Cardiac septum (tissue), 1 donor: ENCODE measurements at regions not wholly inside any gene's neighbourhood (a gene's known extent, or its start where the extent isn't known, plus 50 kb on each side); places are given as distances from the start of the nearest gene placed in this dataset.

ENCODE experiments used
- DNase-seq: peaks from one replicate; pipeline ENCODE4 v3.0.0-alpha.2; 2020; ENCODE audit warnings: low spot score
- intact Hi-C: fragments of 100-400 bp; cut with DNase I; formaldehyde crosslinking; loops from one replicate; pipeline ENCODE4 v1.14.0; 2022
- donor health status: DM: no; HTN: no; CAD: no.

GRCh38 chr16:54341892-54342776 lies 55.5 kb upstream of the IRX3 start:
- intact Hi-C loops, result no loop called here
- peak; percentile 50 for DNase-seq

GRCh38 chr16:54340531-54340930 lies 53.9 kb upstream of the IRX3 start:
- peak; percentile 39 for DNase-seq
- intact Hi-C loops, result no loop called here

- intact Hi-C loops, result no loop called here
- DNase-seq, result peak; percentile 54
Measured at GRCh38 chr16:54336631-54337204, 50.1 kb upstream of the IRX3 start.
